Esophagus squamous epithelium (tissue), 5 donors: ENCODE measurements at regions not wholly inside any gene's neighbourhood (a gene's known extent, or its start where the extent isn't known, plus 50 kb on each side); places are given as distances from the start of the nearest gene placed in this dataset.

Experiments used
- DNase-seq: peaks from one replicate; lab custom pipeline; 2025; lab: John Stamatoyannopoulos, UW
- H3K27ac ChIP-seq, 4 donors: fragments of 200-600 bp; sonication (generic); one replicate each; pipeline ENCODE4 v1.5.1; 2016 to 2019; ENCODE audit warnings: mild to moderate bottlenecking in 1 of 4
- H3K27me3 ChIP-seq, 4 donors: fragments of 200-600 bp; sonication (generic); 1 replicate in 3 of 4; 2 replicates in 1 of 4; pipeline versions ENCODE4 v1.5.1 to v1.6.0; 2017 to 2021; ENCODE audit warnings: antibody characterized with exemption in 1 of 4
- H3K36me3 ChIP-seq, 3 donors: fragments of 200-600 bp; sonication (generic); one replicate each; pipeline ENCODE4 v1.5.1; 2016 to 2019
- H3K4me1 ChIP-seq, 3 donors: fragments of 200-600 bp; sonication (generic); one replicate each; pipeline ENCODE4 v1.5.1; 2017 to 2019
- H3K4me3 ChIP-seq, 4 donors: fragments of 200-600 bp; sonication (generic); 1 replicate in 3 of 4; 2 replicates in 1 of 4; pipeline ENCODE4 v1.5.1; 2016 to 2019; ENCODE audit warnings: mild to moderate bottlenecking in 2 of 4, moderate library complexity in 1 of 4
- H3K9me3 ChIP-seq, 3 donors: fragments of 200-600 bp; sonication (generic); one replicate each; pipeline ENCODE4 v1.5.1; 2016 to 2019
- CTCF ChIP-seq, 6 experiments: fragments of 450-650 bp in 4 of 6; fragments of 200-600 bp in 2 of 6; sonication (generic) in 2 of 6; IDR thresholded peaks; one replicate each; pipeline ENCODE4 v1.5.1; 2016 to 2019; ENCODE audit warnings: antibody characterized with exemption in 6 of 6, mild to moderate bottlenecking in 4 of 6, moderate library complexity in 4 of 6
- POLR2A ChIP-seq, 4 donors: fragments of 450-650 bp; IDR thresholded peaks; one replicate each; pipeline ENCODE4 v1.6.1; 2017; ENCODE audit warnings: antibody characterized with exemption in 4 of 4, mild to moderate bottlenecking in 4 of 4, moderate library complexity in 3 of 4
- WGBS, 2 donors: methylation state at CpG; one replicate each; pipeline ENCODE4 v1.1.5; 2018; 5-methylcytosine and 5-hydroxymethylcytosine counted together
- intact Hi-C: fragments of 100-400 bp; cut with DNase I; formaldehyde crosslinking; loops from one replicate; pipeline ENCODE4 v1.15.0; 2022
- donor health status: DM: yes; HTN: yes; CAD: no.

- 82 to 84% methylated on average over 7 of the region's 7 CpGs for WGBS, 2 donors
- no peak overlapping the region for H3K4me3 ChIP-seq
- TF ChIP-seq POLR2A (IDR thresholded peaks at IDR 0.05) (no peak), CTCF (IDR thresholded peaks at IDR 0.05) (no peak)
- H3K27ac ChIP-seq, result no peak overlapping the region
- H3K27me3 ChIP-seq, result no peaks in the 10 kb centered on the region
- peaks cover 0 to 24% (median 7%) of the 10 kb centered on the region in 3 donors for H3K4me1 ChIP-seq
- no peaks in the 10 kb centered on the region for H3K36me3 ChIP-seq
- no peaks in the 10 kb centered on the region for H3K9me3 ChIP-seq
- no peak for DNase-seq
- intact Hi-C loops, result no loop called here
Measured at GRCh38 chr2:12303181-12304030, 413.3 kb upstream of the TRIB2 start.

DNA sequence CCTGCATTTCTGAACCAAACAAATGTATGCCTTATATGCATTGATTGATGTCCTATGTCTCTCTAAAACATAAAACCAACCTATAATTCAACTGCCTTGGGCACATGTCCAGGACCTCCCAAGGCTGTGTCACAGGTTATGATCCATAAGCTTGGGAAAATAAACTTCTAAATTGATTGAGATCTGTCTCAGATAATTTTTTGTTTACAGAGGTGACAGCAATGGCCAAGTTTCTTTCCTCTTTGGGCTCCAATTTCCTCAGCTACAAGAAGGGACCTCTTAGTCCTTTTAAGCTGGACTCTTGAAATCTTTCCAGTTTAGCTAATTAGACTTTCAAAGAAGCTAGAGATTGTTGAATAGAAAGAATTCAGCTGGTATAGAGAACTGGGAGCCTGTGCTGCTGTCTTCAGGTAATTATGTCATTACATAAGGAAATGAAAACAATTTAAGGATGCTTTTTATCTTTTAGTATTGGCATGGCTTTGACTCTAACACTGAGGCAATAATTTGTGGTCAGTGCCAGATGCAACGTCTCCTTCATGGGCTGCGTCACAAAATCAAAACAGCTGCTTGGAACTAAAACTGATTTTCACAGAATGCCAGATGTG lies 412.1 kb upstream of the TRIB2 start:
- no peak overlapping the region for H3K27ac ChIP-seq
- intact Hi-C loops, result no loop called here
- WGBS, 2 donors, result 61 to 87% methylated on average over 2 of the region's 2 CpGs

DNA sequence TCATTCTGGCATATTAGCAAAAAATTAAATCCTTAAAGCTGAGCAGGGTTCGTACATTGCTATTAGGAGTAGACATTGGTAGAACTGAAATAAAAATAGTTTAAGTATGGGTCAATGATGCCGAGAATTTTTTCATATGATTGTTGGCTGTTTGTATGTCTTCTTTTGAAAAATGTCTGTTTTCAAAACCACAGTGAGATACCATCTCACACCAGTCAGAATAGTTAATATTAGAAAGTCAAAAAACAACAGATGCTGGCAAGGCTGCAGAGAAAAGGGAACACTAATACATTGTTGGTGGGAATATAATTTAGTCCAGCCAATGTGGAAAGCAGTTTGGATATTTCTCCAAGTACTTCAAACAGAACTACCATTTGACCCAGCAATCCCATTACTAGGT lies 410.8 kb upstream of the TRIB2 start:
- WGBS, 2 donors, result 48 to 64% methylated on average over 2 of the region's 2 CpGs
- no peaks in the 10 kb centered on the region for H3K27me3 ChIP-seq
- no peaks in the 10 kb centered on the region for H3K9me3 ChIP-seq
- no peak overlapping the region for H3K4me3 ChIP-seq
- peaks cover 0 to 9% (median 0%) of the 10 kb centered on the region in 3 donors for H3K4me1 ChIP-seq
- TF ChIP-seq CTCF (IDR thresholded peaks at IDR 0.05) (no peak), POLR2A (IDR thresholded peaks at IDR 0.05) (no peak)
- intact Hi-C loops, result no loop called here
- no peak overlapping the region for H3K27ac ChIP-seq
- H3K36me3 ChIP-seq, result no peaks in the 10 kb centered on the region
- no peak for DNase-seq

More for the DNA sequence above, 412.1 kb upstream of the TRIB2 start:
- Histone ChIP-seq H3K27me3 (no peaks in the 10 kb centered on the region), H3K4me1 (peaks cover 0 to 22% (median 7%) of the 10 kb centered on the region in 3 donors), H3K36me3 (no peaks in the 10 kb centered on the region), H3K4me3 (no peak overlapping the region), H3K9me3 (no peaks in the 10 kb centered on the region)
- TF ChIP-seq POLR2A (IDR thresholded peaks at IDR 0.05) (no peak), CTCF (IDR thresholded peaks at IDR 0.05) (no peak)
- DNase-seq, result no peak

GRCh38 chr2:12310399-12310798 lies 406.3 kb upstream of the TRIB2 start:
- Histone ChIP-seq H3K27ac (no peak overlapping the region), H3K27me3 (peaks cover 0 to 24% (median 0%) of the 10 kb centered on the region in 4 donors), H3K4me1 (peaks cover 0 to 6% (median 0%) of the 10 kb centered on the region in 3 donors), H3K4me3 (no peak overlapping the region), H3K36me3 (no peaks in the 10 kb centered on the region), H3K9me3 (no peaks in the 10 kb centered on the region)
- intact Hi-C loops, result no loop called here
- TF ChIP-seq POLR2A (IDR thresholded peaks at IDR 0.05) (no peak), CTCF (IDR thresholded peaks at IDR 0.05) (no peak)
- DNase-seq, result no peak

- WGBS, 2 donors, result 61% methylated on average over 4 to 6 of the region's 6 CpGs
- Histone ChIP-seq H3K27me3 (peaks cover 0 to 33% (median 0%) of the 10 kb centered on the region in 4 donors), H3K4me3 (no peak overlapping the region), H3K4me1 (peaks cover 9 to 18% (median 12%) of the 10 kb centered on the region in 3 donors), H3K36me3 (no peaks in the 10 kb centered on the region), H3K27ac (no peak overlapping the region), H3K9me3 (no peaks in the 10 kb centered on the region)
- DNase-seq, result no peak
- no peak for TF ChIP-seq CTCF (IDR thresholded peaks at IDR 0.05)
- TF ChIP-seq POLR2A (IDR thresholded peaks at IDR 0.05), result no peak
- intact Hi-C loops, result no loop called here
Measured at GRCh38 chr2:12313445-12314126, 403.1 kb upstream of the TRIB2 start.
